GM18858 (cell line): ENCODE measurements at regions not wholly inside any gene's neighbourhood (a gene's known extent, or its start where the extent isn't known, plus 50 kb on each side); places are given as distances from the start of the nearest gene placed in this dataset.

Experiments
- ATAC-seq: cut with Tn5 transposase; IDR thresholded peaks from one replicate; pipeline ENCODE4 v1.9.1; 2021; ENCODE audit not compliant: unreplicated experiment

DNA sequence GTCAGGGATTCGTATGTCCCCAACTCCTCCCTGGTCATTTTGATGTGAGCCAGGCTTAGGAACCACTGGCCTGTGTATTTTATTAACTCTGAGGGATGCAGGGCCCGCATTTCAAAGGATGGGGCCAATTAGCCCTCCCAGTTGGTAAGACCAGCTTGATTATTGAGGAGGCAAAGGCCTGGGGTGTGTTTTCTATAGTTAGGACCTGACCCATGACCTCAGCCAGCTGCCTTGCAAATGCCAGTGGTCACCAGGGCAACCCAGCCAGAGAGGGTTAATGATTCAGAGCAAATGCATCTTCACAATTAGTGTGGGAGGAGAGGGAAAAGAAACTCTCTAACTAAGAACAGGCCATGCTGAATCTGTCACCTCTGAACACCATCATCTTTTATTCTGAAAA is 835.4 kb downstream of the MAFB start:
- no peak for ATAC-seq

DNA sequence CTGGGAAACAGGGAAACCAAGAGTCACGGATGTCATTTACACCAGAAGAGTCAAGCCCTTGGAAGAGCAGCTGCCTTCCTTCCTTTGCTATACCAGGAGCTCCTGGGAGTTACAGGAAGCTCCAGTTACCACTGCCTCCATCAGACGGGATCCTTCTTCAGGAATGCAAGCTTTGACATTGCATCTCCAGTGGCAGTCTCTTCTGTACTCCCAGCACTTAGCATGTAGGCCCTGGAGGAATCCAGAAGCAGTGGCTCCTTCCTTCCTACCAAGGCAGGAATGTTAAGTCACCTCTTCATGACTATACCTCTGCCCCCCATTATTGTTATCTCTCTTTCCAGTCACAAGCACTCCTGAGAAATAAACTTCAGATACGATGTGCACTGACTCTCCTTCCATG is 836.0 kb downstream of the MAFB start:
- no peak for ATAC-seq

DNA sequence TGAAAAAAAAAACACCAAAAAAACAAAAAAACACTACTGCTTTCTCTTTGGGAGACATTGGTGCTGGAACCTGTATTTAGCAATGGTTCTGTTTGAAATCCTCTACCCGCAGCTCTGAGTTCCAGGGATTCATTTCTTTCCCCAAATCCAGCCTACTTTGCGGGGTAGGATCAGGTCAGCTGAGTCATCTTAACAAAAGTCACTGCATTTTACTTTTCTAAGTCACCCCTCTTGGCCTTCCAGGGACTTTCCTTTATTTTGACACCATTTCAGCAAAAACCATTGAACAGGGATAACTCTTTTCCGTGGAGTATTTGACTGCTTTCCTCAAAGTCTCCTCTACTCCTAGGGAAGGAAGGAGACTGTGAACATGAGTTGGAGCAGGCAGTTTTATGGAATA is 837.6 kb downstream of the MAFB start:
- no peak for ATAC-seq

DNA sequence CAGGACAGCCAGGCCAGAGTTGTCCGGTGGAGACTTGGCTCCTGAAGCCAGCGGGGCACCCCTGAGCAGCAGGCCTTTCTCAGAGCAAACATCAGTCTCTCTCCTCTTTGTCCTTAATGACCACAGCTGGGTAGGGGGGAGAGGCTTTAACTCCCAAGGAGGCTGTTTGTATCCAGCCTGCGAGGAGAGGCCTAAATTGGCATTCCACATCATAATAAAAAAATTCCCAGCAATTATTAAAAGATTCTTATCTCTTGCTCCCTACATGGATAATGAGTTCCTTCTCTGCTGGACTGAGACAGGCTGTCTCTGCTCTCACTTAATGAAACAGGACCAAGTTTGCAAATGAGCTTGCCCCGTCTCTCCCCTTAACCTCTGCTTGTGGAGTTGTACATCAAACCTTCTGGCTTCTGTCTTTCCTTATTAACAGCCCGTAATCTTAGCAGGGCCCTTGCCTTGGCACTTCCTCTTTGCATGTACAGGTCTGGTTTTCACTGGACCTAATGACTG is 838.2 kb downstream of the MAFB start:
- ATAC-seq = no peak

DNA sequence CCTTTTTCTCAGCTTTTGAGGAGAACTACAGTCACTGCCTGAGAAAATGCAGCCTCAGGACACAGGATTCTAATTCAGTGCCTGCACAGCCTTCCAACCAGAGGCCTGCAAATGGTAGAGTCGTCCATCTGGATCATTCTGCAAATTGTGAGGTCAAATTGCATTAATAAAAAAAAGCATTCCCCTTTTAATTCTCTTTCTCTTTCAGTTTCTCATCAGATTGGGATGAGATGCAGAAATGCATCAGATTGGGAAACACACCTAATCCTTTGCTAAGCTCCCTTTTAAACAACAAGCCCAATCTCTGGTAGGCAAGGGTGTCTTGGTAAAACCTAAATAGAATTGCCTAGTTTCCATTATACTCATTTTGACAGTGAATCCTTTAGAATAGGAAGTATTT is 838.8 kb downstream of the MAFB start:
- no peak for ATAC-seq

DNA sequence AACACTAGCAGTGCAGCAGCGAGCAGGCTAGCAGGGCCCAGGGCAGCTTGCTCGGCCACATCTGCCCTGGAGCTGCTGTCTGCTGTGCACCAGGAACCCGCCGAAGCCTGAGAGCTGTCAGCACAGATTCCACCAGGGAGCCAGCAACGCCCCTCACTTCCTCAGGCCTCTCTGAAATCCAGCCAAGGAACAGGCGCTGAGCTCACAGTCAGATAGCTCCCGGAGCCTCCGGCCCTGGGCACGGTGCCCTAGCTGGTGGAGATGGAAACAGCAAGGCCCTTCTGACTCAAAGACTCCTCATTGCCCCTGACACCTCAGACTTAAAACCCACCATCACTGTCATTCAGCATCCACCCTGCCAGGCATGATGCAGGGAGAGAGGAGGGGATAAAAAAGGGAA is 839.4 kb downstream of the MAFB start:
- ATAC-seq = no peak

DNA sequence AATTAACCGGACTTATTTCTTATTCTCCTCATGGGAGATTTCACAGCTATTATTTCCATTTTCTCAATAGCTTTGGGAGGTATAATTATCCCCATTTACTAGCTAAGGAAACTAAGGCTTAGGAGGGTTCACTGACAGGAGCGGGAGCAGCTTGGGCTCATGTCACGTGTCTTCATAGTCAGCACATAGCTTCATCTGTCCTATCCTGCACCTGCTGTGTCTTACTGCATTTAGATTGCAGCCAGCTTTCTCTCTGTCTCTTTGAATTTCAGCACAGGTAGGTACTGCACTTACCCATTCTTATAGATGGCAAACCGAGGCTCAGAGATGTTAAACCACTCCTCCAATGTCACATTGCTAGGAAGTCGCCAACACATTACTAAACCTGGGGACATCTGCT is 839.9 kb downstream of the MAFB start:
- ATAC-seq = no peak

DNA sequence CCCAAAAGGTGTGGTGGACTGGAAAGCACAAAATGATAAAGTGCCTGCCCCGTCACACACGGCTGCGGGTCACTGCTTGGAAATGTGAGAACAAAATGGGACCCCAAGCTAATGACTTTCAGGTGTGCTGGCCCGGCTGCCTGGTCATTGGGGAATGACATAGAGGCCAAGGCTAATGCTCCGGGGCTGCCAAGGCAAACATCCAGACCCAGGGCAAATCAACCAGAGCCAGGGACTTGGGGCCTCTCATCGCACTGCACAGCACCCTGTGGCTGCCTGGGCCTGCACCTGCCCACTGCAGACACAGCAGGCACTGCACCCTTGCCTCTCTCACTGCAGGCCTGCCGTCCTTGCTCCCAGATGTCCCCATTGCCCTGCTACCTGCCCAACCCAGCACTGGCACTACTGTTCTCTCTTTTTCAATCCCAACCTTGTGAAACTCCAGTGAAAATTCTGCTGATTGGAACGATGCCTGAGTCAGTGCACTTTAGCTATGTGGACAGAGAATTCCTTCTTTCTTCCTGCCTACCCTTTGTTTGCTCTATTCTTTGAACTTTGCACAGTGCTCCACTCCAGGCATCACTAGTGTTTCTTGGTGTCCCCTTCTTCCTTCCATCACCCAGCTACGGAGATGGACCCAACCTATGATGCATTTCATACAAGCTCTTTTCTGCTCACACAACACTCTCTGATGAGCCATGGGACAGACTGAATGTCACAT is 849.5 kb downstream of the MAFB start:
- ATAC-seq = no peak

DNA sequence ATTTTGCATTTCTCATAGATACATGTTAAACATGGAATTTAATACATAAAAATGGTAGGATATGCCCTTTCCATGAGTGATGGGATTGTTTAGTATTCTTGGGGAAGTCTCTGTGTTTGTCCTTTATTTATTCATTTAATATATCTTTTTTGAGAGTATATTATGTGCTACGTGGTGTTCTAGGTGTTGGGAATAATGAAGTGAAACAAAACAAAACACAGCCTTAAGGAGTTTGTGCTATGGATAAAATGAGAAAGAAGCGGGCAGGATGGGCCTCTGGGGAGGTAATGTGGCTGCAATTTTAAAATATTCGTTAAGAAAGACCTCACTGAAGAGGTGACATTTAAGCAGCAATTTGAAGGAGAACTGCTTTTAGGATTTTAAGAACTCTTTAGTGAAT is 851.5 kb downstream of the MAFB start:
- no peak for ATAC-seq

DNA sequence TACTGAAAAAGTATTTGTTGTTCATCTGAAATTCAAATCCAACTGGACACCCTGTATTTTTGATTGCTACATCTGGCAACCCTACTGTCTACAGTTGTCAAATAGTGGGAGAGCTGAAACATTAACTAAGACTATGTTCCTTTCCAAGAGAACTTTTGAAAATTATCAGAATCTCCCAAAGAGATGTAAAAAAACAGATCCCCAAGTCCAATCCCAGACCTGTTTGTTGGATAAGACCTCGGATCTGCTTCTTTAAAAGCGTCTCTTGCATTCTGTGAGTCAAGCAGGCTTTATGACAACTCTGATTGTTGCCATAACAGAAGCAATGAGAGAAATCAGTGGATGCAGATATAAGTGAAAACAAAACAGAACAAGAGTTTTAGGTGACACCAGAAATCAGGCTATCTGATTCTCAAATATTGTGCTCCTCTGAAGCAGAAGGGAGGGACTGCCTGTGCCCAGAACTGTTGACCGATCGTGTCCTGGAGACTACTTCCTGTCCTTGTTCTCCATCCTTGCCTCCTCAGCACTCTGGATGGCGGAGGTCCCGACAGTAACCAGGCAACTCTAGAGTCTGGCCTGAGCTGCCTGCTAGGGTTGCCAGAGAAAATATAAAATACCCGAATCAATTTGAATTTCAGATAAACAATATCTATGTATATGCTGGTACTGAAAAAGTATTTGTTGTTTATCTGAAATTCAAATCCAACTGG is 853.8 kb downstream of the MAFB start:
- no peak for ATAC-seq

DNA sequence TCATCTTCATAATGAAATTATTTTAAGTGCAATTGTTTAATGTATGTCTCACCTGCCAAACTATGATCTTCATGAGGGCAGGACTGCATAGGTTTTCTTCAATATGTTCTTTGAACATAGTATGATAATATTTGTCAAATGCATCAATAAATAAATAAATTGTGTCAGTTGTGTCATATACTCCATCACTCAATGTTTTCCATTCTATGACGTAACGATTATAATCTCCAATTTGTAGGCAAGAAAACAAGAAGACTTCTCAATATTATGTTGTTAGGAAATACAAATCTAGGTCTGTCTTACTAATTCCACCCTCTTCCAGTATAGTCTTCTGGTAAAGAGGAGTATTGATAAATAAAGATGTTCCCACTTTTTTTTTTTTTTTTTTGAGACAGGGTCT is 858.1 kb downstream of the MAFB start:
- no peak for ATAC-seq

DNA sequence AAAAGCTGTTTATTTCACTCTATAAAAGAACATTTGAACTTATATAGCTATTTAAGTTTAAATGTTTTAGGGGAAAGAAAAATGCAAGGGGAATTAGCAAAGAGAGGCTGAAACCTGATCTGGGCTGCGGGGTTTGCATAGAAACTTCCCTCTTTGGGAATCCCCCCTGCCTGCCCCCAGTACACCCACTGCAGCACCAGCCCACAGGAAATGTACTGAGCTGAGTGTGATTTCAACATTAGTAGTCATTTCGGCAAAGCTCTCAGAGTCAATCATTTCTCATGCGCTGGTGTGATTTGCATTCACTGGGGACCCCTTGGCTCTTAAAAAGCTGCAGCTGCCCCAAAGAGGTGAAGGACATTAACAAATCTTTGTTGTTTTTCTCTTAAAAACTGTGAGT is 859.4 kb downstream of the MAFB start:
- peak; percentile 74 for ATAC-seq

DNA sequence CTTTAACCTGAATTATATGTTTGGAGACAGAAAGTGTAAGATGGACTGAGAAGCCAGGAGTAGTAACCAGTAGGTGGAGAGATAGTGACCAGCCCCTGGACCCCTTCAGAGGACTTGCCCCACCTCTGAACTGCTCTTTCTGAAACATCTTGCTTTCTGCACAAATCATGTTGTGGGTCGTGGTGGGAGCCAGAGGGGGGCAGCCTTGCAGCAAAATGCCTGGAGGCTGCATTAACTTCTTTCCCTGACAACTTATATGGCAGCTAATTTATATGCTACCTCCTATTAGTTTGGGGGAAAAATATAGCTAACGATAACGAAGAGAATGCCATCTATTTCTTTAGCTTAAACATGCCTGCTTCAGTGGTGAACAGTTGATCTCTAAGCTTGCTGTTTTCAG is 859.8 kb downstream of the MAFB start:
- no peak for ATAC-seq

DNA sequence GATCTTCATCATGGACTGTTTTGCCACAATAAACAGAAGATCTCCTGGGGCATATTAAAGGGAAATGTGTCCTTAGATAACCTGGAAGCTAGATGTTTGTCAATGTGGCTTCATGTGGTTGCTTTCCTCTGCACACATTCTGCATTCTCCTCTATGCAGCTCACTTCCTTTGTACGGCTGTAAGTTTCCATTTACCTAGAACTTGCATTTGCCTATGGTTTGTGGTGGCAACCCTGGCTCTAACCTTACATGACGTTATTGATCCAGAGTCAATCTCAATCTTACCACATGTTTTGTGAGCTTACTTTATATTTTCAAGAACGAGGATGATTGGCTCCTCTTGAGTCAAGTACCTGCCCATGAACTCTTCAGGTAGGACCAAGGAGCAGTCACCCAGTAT is 863.1 kb downstream of the MAFB start:
- ATAC-seq = peak; percentile 63

DNA sequence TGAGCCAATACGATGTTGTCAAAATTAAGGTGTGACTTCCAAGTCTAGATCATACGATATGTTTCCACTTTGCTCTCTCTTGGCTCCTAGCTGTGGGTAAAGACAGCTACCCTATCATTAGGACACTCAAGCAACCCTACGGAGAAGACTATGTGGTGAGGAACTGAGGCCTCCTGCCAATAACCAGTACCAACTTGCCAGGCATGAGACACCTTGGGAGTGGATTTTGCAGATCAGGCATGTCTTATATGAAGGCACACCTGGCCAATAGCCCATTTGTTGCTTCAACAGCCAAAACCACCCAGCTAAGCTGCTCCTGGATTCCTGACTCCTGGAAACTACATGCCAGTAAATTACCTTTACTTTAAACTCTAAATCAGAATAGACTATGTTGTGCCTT is 863.4 kb downstream of the DHX35 start:
- ATAC-seq = no peak

DNA sequence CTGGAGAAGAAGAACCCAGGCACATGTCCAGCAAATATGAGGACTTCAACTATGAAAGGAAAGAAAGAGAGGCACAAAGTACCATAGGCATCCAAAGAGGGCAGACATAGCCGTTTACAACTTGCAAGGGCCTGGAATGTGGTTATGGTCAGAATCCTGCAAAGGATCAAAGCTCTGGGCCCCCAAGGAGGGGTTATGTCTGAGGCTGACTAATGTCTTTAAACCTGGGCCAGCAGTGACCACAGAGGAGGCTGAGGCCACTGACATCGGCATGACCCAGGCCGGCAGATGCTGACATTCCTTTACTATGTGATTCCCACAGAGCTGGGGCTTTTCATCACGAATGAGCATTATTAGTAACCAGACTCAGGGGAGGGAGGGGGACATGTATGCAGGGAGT is 861.1 kb downstream of the DHX35 start:
- ATAC-seq = no peak

DNA sequence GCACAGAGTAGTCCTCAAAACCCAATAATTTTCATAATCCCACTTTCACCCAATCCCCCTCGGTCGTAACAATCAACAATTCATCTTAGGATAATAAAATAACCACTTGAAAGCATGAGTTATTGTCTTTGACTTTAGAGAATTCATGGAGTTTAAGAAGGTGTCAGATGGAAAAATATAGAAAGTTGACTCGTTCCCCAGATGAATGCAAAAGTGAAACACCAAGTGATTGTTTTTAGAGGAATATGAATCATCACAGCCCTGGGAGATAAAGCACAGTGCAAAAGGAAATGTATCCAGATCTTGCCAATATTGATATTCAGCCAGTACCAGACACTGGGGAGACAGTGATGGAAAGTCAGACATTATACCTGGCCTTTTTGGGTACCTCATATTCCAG is 860.5 kb downstream of the DHX35 start:
- ATAC-seq = no peak

DNA sequence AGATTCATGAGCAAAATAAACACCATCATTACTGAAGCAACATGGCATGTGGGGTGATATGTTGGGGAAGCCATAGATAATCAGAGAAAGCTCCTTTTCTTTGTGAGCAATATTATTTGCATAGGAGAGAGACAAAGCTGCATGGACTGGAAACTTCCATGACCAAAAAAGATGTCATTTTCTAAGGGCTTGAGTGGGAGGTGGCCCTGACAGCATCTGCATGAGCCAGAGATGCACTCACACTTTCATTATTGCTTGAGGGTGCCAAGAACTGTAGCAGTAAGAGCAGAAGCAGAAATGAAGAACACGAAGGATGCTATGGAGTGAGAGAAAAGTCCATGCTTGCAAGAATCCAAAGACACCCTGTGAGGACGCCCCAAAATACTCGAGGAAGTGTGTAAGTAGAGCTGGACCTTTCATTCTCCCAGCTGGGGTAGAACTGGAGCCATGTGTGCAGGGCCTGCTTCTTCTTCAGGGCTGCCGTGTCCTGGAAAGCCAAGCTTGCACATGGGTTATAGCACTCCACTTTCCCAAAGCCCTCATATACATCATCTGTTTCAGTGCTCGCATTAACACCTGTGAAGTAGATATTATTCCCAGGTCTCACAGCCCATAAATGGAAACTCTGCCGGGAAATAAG is 851.2 kb downstream of the DHX35 start:
- ATAC-seq = no peak

DNA sequence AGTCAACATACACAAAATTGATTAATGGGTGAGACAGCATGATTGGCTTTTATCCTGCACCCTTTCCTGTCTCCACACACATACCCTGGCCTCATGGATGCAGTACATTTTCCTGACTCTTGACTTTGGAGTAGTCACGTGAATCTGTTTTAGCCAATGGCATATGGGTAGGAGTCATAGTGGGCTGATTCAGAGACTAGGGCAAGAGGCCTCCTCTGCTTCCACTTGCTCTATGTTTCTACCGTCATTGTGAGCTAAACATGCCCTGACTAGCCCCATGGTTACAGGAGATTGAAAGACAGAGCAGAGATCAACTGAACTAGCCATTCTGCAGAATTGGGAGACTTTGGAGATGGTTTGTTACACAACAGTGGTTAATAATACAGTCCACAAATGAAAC is 850.0 kb downstream of the DHX35 start:
- ATAC-seq = no peak

DNA sequence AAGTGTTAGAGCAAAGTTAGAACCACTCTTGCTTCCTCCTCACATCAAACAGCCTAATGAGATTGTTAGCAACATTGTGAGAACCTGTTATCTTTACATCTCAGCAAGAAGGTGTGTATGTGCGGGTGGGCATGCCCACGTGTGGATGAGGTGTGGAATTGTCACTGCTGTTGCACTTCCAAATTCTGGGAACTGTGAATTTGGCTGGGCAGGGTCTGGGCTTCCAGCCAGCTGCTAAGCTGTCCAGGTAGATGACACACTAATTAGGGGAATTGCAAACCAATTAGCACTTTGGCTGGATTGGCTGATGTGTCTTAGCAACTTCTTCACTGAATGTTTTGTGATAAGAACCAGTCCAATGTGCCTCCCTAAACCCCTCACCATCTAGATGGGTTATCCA is 848.2 kb downstream of the DHX35 start:
- no peak for ATAC-seq

DNA sequence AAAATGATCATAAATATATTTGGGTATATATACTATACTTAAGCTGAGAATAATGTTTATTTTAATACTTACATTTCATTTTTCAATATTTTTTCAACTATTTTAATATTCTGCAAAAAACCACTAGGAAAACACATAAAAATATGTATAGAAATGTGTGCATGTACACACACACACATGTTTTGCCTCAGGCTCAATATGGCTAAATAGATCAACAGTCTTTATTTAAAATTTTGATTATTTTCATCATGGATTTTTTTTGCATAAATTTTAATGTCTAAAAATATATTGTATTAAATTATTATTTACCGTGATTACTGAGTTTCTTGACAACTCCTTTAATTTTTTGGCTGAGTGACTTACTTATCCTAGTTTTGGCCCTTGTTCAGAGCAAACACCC is 846.5 kb downstream of the DHX35 start:
- ATAC-seq = no peak

DNA sequence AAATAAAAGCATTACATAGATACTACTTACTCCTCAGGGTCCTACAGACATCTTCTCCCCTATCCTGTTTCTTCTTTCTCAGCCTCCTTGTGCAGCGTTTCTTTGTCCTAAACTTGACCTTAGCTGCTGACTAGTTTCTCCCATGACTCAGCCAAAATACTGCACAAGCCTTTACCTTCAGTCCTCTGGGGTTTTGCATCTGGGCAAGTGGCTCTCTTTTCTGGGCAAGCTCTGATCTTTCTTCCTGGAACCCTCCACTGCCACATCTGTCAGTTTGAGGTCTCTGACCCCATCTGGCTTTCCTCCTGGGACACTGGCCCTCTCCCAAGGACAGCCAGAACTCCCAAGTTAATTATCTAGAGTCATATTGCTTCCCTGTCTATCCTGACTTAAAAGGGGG is 838.4 kb downstream of the DHX35 start:
- ATAC-seq = peak; percentile 53
